Endothelial cell of umbilical vein (primary cell): ENCODE measurements at regions not wholly inside any gene's neighbourhood (a gene's known extent, or its start where the extent isn't known, plus 50 kb on each side); places are given as distances from the start of the nearest gene placed in this dataset.

ENCODE experiments used
- BruUV-seq: library from RNA; stranded (reverse); fragments of 400-500 nt; replicated peaks from 2 replicates; lab custom pipeline; 2021; lab: Mats Ljungman, UMichigan
- CTCF ChIA-PET: fragments of 300-600, 350-600 bp; sonication (Branson Sonifier 250); formaldehyde crosslinking; loops from one replicate; lab custom pipeline; 2021; ENCODE audit warnings: antibody characterized with exemption, inconsistent platforms; lab: Charles Lee
- POLR2A ChIA-PET: fragments of 300-600, 350-600 bp; sonication (Branson Sonifier 250); formaldehyde crosslinking; loops from one replicate; lab custom pipeline; 2021; ENCODE audit warnings: antibody characterized with exemption, inconsistent platforms; lab: Charles Lee
- DNase-seq: peaks from one replicate; pipeline ENCODE4 v3.0.0-alpha.2; 2011; ENCODE audit warnings: low read depth, low spot score
- FAIRE-seq: peaks from 2 replicates; lab custom pipeline; 2011; peaks lifted over from hg19 to GRCh38; lab: Jason Lieb, UNC
- H2AFZ ChIP-seq: 2 replicates; pipeline ENCODE4 v1.6.0; 2012; ENCODE audit warnings: low read depth, low read length, control low read depth, inconsistent platforms
- H3K27ac ChIP-seq: 2 replicates; pipeline ENCODE4 v1.5.1; 2011; ENCODE audit warnings: low read depth, mild to moderate bottlenecking, control low read depth, low read length, moderate library complexity; ENCODE audit not compliant: insufficient read depth
- H3K27me3 ChIP-seq, 2 experiments: 2 replicates each; pipeline versions ENCODE4 v1.6.0 to v1.6.1; 2011; ENCODE audit warnings: low read length in 2 of 2, mixed read lengths in 1 of 2; ENCODE audit not compliant: control insufficient read depth in 2 of 2, insufficient read depth in 2 of 2
- H3K36me3 ChIP-seq, 2 experiments: 2 replicates in 1 of 2; 3 replicates in 1 of 2; pipeline ENCODE4 v1.5.1; 2011; ENCODE audit warnings: low read length in 2 of 2, mild to moderate bottlenecking in 1 of 2, moderate library complexity in 1 of 2; ENCODE audit not compliant: control insufficient read depth in 2 of 2, insufficient read depth in 2 of 2; ENCODE audit errors: extremely low read depth in 1 of 2
- H3K4me1 ChIP-seq: 3 replicates; pipeline ENCODE4 v1.5.1; 2011; ENCODE audit warnings: mild to moderate bottlenecking, low read length; ENCODE audit not compliant: control insufficient read depth, insufficient read depth; ENCODE audit errors: extremely low read depth
- H3K4me2 ChIP-seq: 2 replicates; pipeline ENCODE4 v1.6.1; 2011; ENCODE audit warnings: low read length, control low read depth, mixed read lengths; ENCODE audit not compliant: insufficient read depth
- H3K4me3 ChIP-seq, 3 experiments: fragments of 200-600 bp in 1 of 3; sonication (generic), shearing (Covaris generic) in 1 of 3; replicated peaks in 1 of 3; 2 replicates each; pipeline ENCODE4 v1.5.1; 2011 to 2016; ENCODE audit warnings: control low read depth in 3 of 3, low read length in 3 of 3, mild to moderate bottlenecking in 2 of 3, inconsistent platforms in 1 of 3, low read depth in 1 of 3, moderate library complexity in 1 of 3; ENCODE audit not compliant: insufficient read depth in 1 of 3
- H3K79me2 ChIP-seq: 2 replicates; pipeline ENCODE4 v1.6.0; 2012; ENCODE audit warnings: low read length, inconsistent platforms; ENCODE audit not compliant: control insufficient read depth, insufficient read depth
- H3K9ac ChIP-seq: replicated peaks from 2 replicates; pipeline ENCODE3; 2011; ENCODE audit warnings: low read length, control low read depth; ENCODE audit not compliant: insufficient read depth; ENCODE audit errors: extremely low read depth
- H3K9me1 ChIP-seq: replicated peaks from 3 replicates; pipeline ENCODE4 v1.6.0; 2011; ENCODE audit warnings: mild to moderate bottlenecking, low read length; ENCODE audit not compliant: control insufficient read depth, insufficient read depth; ENCODE audit errors: extremely low read depth
- H3K9me3 ChIP-seq: replicated peaks from 2 replicates; pipeline ENCODE4 v1.5.1; 2012; ENCODE audit warnings: low read length, inconsistent platforms; ENCODE audit not compliant: control insufficient read depth, insufficient read depth
- H4K20me1 ChIP-seq: replicated peaks from 2 replicates; pipeline ENCODE3; 2011; ENCODE audit warnings: mild to moderate bottlenecking, low read length; ENCODE audit not compliant: control insufficient read depth, insufficient read depth; ENCODE audit errors: extremely low read depth
- CTCF ChIP-seq, 2 donors: IDR thresholded peaks; 1 replicate in 1 of 2; 2 replicates in 1 of 2; pipeline ENCODE4 v1.5.1; 2011; ENCODE audit warnings: low read length in 2 of 2, mild to moderate bottlenecking in 2 of 2, moderate library complexity in 2 of 2, control low read depth in 1 of 2, inconsistent platforms in 1 of 2, low read depth in 1 of 2; ENCODE audit not compliant: insufficient read depth in 1 of 2; ENCODE audit errors: extremely low read depth in 1 of 2
- EZH2 ChIP-seq: IDR thresholded peaks from 2 replicates; pipeline ENCODE4 v1.6.1; 2012; ENCODE audit warnings: borderline replicate concordance, low read depth, mild to moderate bottlenecking, moderate library complexity, low read length, inconsistent platforms; ENCODE audit not compliant: severe bottlenecking
- FOS ChIP-seq: IDR thresholded peaks from 2 replicates; pipeline ENCODE4 v1.6.1; 2011; ENCODE audit warnings: mild to moderate bottlenecking, low read length, moderate library complexity, borderline replicate concordance; ENCODE audit not compliant: insufficient read depth
- GATA2 ChIP-seq: IDR thresholded peaks from 2 replicates; pipeline ENCODE4 v1.7.0; 2011; ENCODE audit warnings: low read depth, mild to moderate bottlenecking, moderate library complexity, mixed read lengths, low read length; ENCODE audit not compliant: insufficient read length, insufficient read depth
- JUN ChIP-seq: IDR thresholded peaks from 2 replicates; pipeline ENCODE4 v1.6.1; 2011; ENCODE audit warnings: borderline replicate concordance, low read depth; ENCODE audit not compliant: insufficient read length, insufficient read depth
- MYC ChIP-seq: IDR thresholded peaks from one replicate; pipeline ENCODE4 v1.6.1; 2011; ENCODE audit warnings: mild to moderate bottlenecking, low read depth, low read length
- POLR2A ChIP-seq: IDR thresholded peaks from 2 replicates; pipeline ENCODE4 v1.6.1; 2012; ENCODE audit warnings: low read depth, mild to moderate bottlenecking, control low read depth, low read length
- POLR2AphosphoS5 ChIP-seq: IDR thresholded peaks from 2 replicates; pipeline ENCODE4 v1.6.1; 2012; ENCODE audit warnings: low read depth, mild to moderate bottlenecking, control low read depth, low read length, moderate library complexity; ENCODE audit not compliant: insufficient read depth
- dilution Hi-C: fragments of 300-500 bp; cut with MboI; formaldehyde crosslinking; loops from one replicate; pipeline ENCODE4 v1.15.0; 2019; ENCODE audit warnings: low sequenced_read_pairs; ENCODE audit not compliant: extremely low pct_ligation_motif_present
- intact Hi-C: fragments of 100-400 bp; cut with micrococcal nuclease; formaldehyde crosslinking; loops from one replicate; pipeline ENCODE4 v1.10.0; 2022
- TF ChIP-seq, protein P1 (sequence below): IDR thresholded peaks from 2 replicates; pipeline ENCODE4 v1.6.1; 2011; ENCODE audit not compliant: insufficient read depth, insufficient read length

- Histone ChIP-seq H4K20me1 (no peaks in the 10 kb centered on the region), H3K27me3 (peaks cover 5 to 38% of the 10 kb centered on the region in 2 experiments), H3K4me2 (no peak overlapping the region), H3K79me2 (no peaks in the 10 kb centered on the region), H3K9ac (no peak overlapping the region), H3K36me3 (no peaks in the 10 kb centered on the region), H3K9me3 (no peaks in the 10 kb centered on the region), H3K4me1 (no peaks in the 10 kb centered on the region), H3K4me3 (no peak overlapping the region), H3K9me1 (no peaks in the 10 kb centered on the region), H2AFZ (no peak overlapping the region), H3K27ac (no peak overlapping the region)
- ChIA-PET POLR2A (no interaction called here), CTCF (no interaction called here)
- DNase-seq (no peak), FAIRE-seq (no peak)
- dilution Hi-C loops = no loop called here
- no TSS peak for BruUV-seq
- intact Hi-C loops = no loop called here
- TF ChIP-seq CTCF (IDR thresholded peaks at IDR 0.05; ENCODE audit: extremely low read depth in 1 of 2, insufficient read depth in 1 of 2, low read depth in 1 of 2, low read length in 2 of 2) (no peak), POLR2AphosphoS5 (no peak), FOS (no peak)
- TF ChIP-seq, protein P1, sequence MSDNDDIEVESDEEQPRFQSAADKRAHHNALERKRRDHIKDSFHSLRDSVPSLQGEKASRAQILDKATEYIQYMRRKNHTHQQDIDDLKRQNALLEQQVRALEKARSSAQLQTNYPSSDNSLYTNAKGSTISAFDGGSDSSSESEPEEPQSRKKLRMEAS = no peak
These were observed 113.7 kb upstream of the MAP1B start for GRCh38 chr5:71993600-71993999.

- dilution Hi-C loops (no loop called here), intact Hi-C loops (no loop called here)
- no peaks in the 10 kb centered on the region for H3K4me1 ChIP-seq
- no peaks in the 10 kb centered on the region for H4K20me1 ChIP-seq
- FAIRE-seq = no peak
- TF ChIP-seq FOS = no peak
- TF ChIP-seq MYC = no peak
- TF ChIP-seq POLR2AphosphoS5 = no peak
- no peak for TF ChIP-seq JUN
- TF ChIP-seq, protein P1 = no peak
- TF ChIP-seq POLR2A = no peak
- TF ChIP-seq CTCF (IDR thresholded peaks at IDR 0.05; ENCODE audit: extremely low read depth in 1 of 2, insufficient read depth in 1 of 2, low read depth in 1 of 2, low read length in 2 of 2) = no peak
- no peak for TF ChIP-seq EZH2
- TF ChIP-seq GATA2 = no peak
- H3K4me3 ChIP-seq = no peak overlapping the region
- H3K27me3 ChIP-seq = peaks cover 6 to 28% of the 10 kb centered on the region in 2 experiments
- H3K79me2 ChIP-seq = no peaks in the 10 kb centered on the region
- no peaks in the 10 kb centered on the region for H3K9me3 ChIP-seq
- CTCF ChIA-PET = interaction anchor here (2.1 kb wide), 1 partner anchor 11 kb away, joined by 6 read pairs; no protein-coding TSS in a partner anchor
- H3K4me2 ChIP-seq = no peak overlapping the region
- no peak for DNase-seq
- H3K27ac ChIP-seq = no peak overlapping the region
- H3K9me1 ChIP-seq = no peaks in the 10 kb centered on the region
- H3K36me3 ChIP-seq = no peaks in the 10 kb centered on the region
- H2AFZ ChIP-seq = no peak overlapping the region
- POLR2A ChIA-PET = no interaction called here
- H3K9ac ChIP-seq = no peak overlapping the region
- BruUV-seq = no TSS peak
These were observed 110.5 kb upstream of the MAP1B start for GRCh38 chr5:71996789-71997188.
